Chondrocyte (in vitro differentiated cells): ENCODE measurements at regions not wholly inside any gene's neighbourhood (a gene's known extent, or its start where the extent isn't known, plus 50 kb on each side); places are given as distances from the start of the nearest gene placed in this dataset.

Experiments
- DNase-seq: peaks from one replicate; pipeline ENCODE4 v3.0.0; 2021; ENCODE audit warnings: mixed read lengths, low spot score
- H3K27ac Mint-ChIP-seq: one replicate; pipeline ENCODE4 v1.8.0; 2021; ENCODE audit warnings: mild to moderate bottlenecking, moderate library complexity, mixed read lengths; ENCODE audit not compliant: unreplicated experiment
- H3K27me3 Mint-ChIP-seq: 2 replicates; pipeline ENCODE4 v1.8.0; 2021; ENCODE audit warnings: low read depth, mixed read lengths
- H3K36me3 Mint-ChIP-seq: 2 replicates; pipeline ENCODE4 v1.8.0; 2021; ENCODE audit warnings: low read depth, mixed read lengths
- H3K4me1 Mint-ChIP-seq: 2 replicates; pipeline ENCODE4 v1.8.0; 2021; ENCODE audit warnings: low read depth, mild to moderate bottlenecking, mixed read lengths
- H3K4me3 Mint-ChIP-seq: one replicate; pipeline ENCODE4 v1.8.0; 2021; ENCODE audit warnings: mild to moderate bottlenecking, moderate library complexity, mixed read lengths; ENCODE audit not compliant: unreplicated experiment
- H3K9me3 Mint-ChIP-seq: 2 replicates; pipeline ENCODE4 v1.8.0; 2021; ENCODE audit warnings: low read depth, mixed read lengths
- TF ChIP-seq, protein P1 (sequence below): fragments of 200-600 bp; sonication (generic); IDR thresholded peaks from 2 replicates; pipeline ENCODE4 v1.5.0; 2021; ENCODE audit warnings: antibody characterized with exemption, mild to moderate bottlenecking, moderate library complexity

- DNase-seq = no peak
- Mint-ChIP-seq H3K4me1 (no peaks in the 10 kb centered on the region), H3K9me3 (peaks cover 8% of the 10 kb centered on the region), H3K4me3 (no peak overlapping the region), H3K27ac (no peak overlapping the region), H3K27me3 (no peaks in the 10 kb centered on the region), H3K36me3 (peaks cover 2% of the 10 kb centered on the region)
- TF ChIP-seq, protein P1, sequence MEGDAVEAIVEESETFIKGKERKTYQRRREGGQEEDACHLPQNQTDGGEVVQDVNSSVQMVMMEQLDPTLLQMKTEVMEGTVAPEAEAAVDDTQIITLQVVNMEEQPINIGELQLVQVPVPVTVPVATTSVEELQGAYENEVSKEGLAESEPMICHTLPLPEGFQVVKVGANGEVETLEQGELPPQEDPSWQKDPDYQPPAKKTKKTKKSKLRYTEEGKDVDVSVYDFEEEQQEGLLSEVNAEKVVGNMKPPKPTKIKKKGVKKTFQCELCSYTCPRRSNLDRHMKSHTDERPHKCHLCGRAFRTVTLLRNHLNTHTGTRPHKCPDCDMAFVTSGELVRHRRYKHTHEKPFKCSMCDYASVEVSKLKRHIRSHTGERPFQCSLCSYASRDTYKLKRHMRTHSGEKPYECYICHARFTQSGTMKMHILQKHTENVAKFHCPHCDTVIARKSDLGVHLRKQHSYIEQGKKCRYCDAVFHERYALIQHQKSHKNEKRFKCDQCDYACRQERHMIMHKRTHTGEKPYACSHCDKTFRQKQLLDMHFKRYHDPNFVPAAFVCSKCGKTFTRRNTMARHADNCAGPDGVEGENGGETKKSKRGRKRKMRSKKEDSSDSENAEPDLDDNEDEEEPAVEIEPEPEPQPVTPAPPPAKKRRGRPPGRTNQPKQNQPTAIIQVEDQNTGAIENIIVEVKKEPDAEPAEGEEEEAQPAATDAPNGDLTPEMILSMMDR = no peak
Measured at GRCh38 chr4:3360777-3361176, 68.0 kb downstream of the RGS12 start.

DNA sequence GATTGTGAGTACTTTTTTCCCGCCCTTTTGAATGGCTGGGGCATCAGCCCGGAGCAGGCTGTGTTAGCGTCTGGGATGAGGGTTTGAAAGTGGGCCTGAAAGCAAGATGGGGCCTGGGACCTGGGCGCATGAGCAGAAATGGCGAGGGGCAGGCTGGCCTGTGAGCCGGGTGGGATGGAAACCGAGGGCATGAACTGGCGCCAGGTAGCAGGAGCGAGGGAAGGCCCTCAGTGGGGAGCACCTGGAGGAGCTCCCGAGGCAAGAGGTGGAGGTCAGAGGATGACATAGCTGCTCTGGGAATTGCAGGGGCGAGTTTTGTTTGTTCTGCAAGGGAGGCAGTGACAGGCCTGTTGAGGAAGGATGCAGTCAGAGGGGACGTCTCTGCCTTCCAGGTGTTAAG lies 68.6 kb downstream of the RGS12 start:
- Mint-ChIP-seq H3K27ac (no peak overlapping the region), H3K36me3 (peaks cover 2% of the 10 kb centered on the region), H3K4me1 (no peaks in the 10 kb centered on the region), H3K4me3 (no peak overlapping the region), H3K9me3 (peaks cover 8% of the 10 kb centered on the region), H3K27me3 (no peaks in the 10 kb centered on the region)
- TF ChIP-seq, protein P1 = no peak
- DNase-seq = no peak

- H3K36me3 Mint-ChIP-seq = no peaks in the 10 kb centered on the region
- no peak for DNase-seq
- H3K27ac Mint-ChIP-seq = no peak overlapping the region
- no peaks in the 10 kb centered on the region for H3K27me3 Mint-ChIP-seq
- H3K9me3 Mint-ChIP-seq = peaks cover 8% of the 10 kb centered on the region
- H3K4me3 Mint-ChIP-seq = no peak overlapping the region
- TF ChIP-seq, protein P1 = no peak
- no peaks in the 10 kb centered on the region for H3K4me1 Mint-ChIP-seq
Measured at GRCh38 chr4:3361896-3362295, 69.1 kb downstream of the RGS12 start.

DNA sequence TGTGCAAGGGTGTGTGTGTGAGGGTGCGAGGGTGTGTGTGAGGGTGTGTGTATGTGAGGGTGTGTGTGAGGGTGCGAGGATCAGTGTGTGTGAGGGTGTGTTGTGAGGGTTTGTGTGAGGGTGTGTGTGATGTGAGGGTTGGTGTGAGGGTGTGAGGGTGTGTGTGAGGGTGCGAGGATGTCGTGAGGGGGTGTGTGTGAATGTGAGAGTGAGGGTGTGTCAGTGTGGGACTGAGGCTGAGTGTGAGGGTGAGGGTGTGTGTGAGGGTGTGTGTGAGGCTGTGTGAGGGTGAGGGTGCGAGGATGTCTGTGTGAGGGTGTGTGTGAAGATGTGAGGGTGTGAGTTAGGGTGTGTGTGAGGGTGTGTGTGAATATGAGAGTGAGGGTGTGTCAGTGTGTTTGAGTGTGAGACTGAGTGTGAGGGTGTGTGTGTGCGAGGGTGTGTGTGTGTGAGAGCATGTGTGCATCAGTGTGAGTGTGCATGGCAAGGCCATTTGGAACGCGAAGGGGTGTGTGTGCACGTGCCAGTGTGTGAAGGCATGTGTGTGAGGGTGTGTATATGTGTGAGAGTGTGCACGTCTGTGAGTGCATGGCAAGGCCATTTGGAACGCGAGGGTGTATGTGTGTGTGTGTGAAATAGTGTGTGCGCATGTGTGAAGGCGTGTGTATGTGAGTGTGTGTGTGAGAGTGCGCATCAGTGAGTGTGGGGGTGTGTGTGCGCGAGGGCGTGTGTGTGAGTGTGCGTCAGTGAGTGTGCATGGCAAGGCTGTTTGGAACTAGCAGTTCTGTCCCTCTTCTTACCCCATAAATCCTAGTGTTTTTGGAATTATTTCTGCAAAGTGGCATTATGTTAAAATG lies 69.8 kb downstream of the RGS12 start:
- Mint-ChIP-seq H3K9me3 (peaks cover 1% of the 10 kb centered on the region), H3K36me3 (no peaks in the 10 kb centered on the region), H3K27ac (peak overlapping the region; percentile 22), H3K4me3 (no peak overlapping the region), H3K27me3 (no peaks in the 10 kb centered on the region), H3K4me1 (no peaks in the 10 kb centered on the region)
- TF ChIP-seq, protein P1 = no peak
- DNase-seq = no peak

DNA sequence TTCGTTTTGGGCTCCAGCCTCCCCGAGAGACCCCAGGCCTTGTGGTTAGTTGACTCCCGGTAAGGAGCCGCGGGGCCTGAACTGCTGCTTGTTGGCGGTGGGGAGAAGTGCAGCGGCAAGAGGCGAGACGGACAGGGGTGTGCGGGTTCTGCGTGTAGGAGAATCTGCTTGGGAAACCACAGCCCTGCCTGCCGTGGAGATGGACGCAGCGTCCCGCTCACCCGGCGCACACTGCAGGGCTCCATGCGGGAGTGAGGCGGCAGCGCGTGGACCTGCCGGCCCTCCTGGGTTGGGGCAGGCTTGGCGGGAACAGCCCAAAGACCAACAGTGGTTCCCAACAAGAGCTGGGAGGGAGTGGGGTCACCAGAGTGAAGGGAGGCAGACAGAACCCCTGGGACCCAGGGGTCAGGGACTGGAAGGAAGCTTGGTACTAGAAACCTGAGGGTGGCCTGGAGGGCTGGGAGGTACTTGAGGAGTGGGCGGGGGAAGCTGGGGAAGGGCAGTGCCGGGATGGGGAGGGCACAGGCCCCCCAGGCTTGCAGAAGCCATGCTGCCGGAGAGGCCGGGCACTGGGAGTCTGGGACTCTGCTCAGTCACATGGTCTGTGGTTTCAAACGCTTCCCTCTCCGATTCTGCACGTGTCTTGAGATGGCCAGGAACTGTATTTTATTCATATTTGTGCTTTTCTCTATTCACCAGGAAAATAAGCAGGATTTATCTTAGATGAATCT lies 70.8 kb downstream of the RGS12 start:
- TF ChIP-seq, protein P1 = no peak
- H3K4me1 Mint-ChIP-seq = no peaks in the 10 kb centered on the region

More for the DNA sequence above, 70.8 kb downstream of the RGS12 start:
- no peaks in the 10 kb centered on the region for H3K36me3 Mint-ChIP-seq
- no peak overlapping the region for H3K27ac Mint-ChIP-seq
- no peaks in the 10 kb centered on the region for H3K27me3 Mint-ChIP-seq
- no peak for DNase-seq
- no peak overlapping the region for H3K4me3 Mint-ChIP-seq
- no peaks in the 10 kb centered on the region for H3K9me3 Mint-ChIP-seq
